Left ventricle myocardium inferior (tissue), 1 donor: ENCODE measurements at regions not wholly inside any gene's neighbourhood (a gene's known extent, or its start where the extent isn't known, plus 50 kb on each side); places are given as distances from the start of the nearest gene placed in this dataset.
A peak's percentile ranks its signal among the peaks of the same experiment; 100 is the strongest.

ENCODE experiments used
- DNase-seq: peaks from one replicate; pipeline ENCODE4 v3.0.0-alpha.2; 2020
- H3K27ac ChIP-seq: fragments of 200-600 bp; replicated peaks from 2 replicates; pipeline ENCODE4 v1.8.0; 2021
- H3K27me3 ChIP-seq: fragments of 200-600 bp; 2 replicates; pipeline ENCODE4 v1.8.0; 2021; ENCODE audit warnings: low read depth
- H3K36me3 ChIP-seq: fragments of 200-600 bp; 2 replicates; pipeline ENCODE4 v1.8.0; 2021
- H3K4me1 ChIP-seq: fragments of 200-600 bp; 2 replicates; pipeline ENCODE4 v1.8.0; 2021
- H3K4me3 ChIP-seq: fragments of 200-600 bp; 2 replicates; pipeline ENCODE4 v1.8.0; 2021; ENCODE audit warnings: mild to moderate bottlenecking, moderate library complexity
- H3K9me3 ChIP-seq: fragments of 200-600 bp; replicated peaks from 2 replicates; pipeline ENCODE4 v1.8.0; 2021
- intact Hi-C: fragments of 100-400 bp; cut with micrococcal nuclease; formaldehyde crosslinking; loops from one replicate; pipeline ENCODE4 v1.11.0; 2022
- TF ChIP-seq, protein P1 (sequence below): fragments of 200-600 bp; IDR thresholded peaks from 2 replicates; pipeline ENCODE4 v1.8.0; 2021; ENCODE audit warnings: antibody characterized with exemption, mild to moderate bottlenecking, borderline replicate concordance
- donor health status: DM: no; HTN: yes; CAD: no; lungs with severe emphysema.

GRCh38 chr2:145771525-145771924 lies 1251.6 kb upstream of the ZEB2 start:
- DNase-seq, result no peak
- Histone ChIP-seq H3K36me3 (no peaks in the 10 kb centered on the region), H3K4me3 (no peak overlapping the region), H3K4me1 (no peaks in the 10 kb centered on the region), H3K27me3 (no peaks in the 10 kb centered on the region), H3K9me3 (no peaks in the 10 kb centered on the region), H3K27ac (no peak overlapping the region)
- intact Hi-C loops, result no loop called here
- TF ChIP-seq, protein P1, sequence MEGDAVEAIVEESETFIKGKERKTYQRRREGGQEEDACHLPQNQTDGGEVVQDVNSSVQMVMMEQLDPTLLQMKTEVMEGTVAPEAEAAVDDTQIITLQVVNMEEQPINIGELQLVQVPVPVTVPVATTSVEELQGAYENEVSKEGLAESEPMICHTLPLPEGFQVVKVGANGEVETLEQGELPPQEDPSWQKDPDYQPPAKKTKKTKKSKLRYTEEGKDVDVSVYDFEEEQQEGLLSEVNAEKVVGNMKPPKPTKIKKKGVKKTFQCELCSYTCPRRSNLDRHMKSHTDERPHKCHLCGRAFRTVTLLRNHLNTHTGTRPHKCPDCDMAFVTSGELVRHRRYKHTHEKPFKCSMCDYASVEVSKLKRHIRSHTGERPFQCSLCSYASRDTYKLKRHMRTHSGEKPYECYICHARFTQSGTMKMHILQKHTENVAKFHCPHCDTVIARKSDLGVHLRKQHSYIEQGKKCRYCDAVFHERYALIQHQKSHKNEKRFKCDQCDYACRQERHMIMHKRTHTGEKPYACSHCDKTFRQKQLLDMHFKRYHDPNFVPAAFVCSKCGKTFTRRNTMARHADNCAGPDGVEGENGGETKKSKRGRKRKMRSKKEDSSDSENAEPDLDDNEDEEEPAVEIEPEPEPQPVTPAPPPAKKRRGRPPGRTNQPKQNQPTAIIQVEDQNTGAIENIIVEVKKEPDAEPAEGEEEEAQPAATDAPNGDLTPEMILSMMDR, result no peak

- intact Hi-C loops, result no loop called here
- TF ChIP-seq, protein P1, result no peak
Measured at GRCh38 chr2:145769011-145769716, 1249.2 kb upstream of the ZEB2 start.

GRCh38 chr2:145765874-145766273 lies 1246.0 kb upstream of the ZEB2 start:
- DNase-seq, result no peak
- H3K36me3 ChIP-seq, result no peaks in the 10 kb centered on the region
- intact Hi-C loops, result no loop called here
- no peaks in the 10 kb centered on the region for H3K9me3 ChIP-seq
- peaks cover 4% of the 10 kb centered on the region for H3K4me1 ChIP-seq
- H3K27ac ChIP-seq, result no peak overlapping the region
- H3K4me3 ChIP-seq, result no peak overlapping the region
- TF ChIP-seq, protein P1, result no peak
- no peaks in the 10 kb centered on the region for H3K27me3 ChIP-seq

More at GRCh38 chr2:145769011-145769716, 1249.2 kb upstream of the ZEB2 start:
- Histone ChIP-seq H3K27me3 (no peaks in the 10 kb centered on the region), H3K27ac (no peak overlapping the region), H3K4me1 (peaks cover 4% of the 10 kb centered on the region), H3K9me3 (no peaks in the 10 kb centered on the region), H3K4me3 (no peak overlapping the region), H3K36me3 (no peaks in the 10 kb centered on the region)
- no peak for DNase-seq

GRCh38 chr2:145764631-145765030 lies 1244.7 kb upstream of the ZEB2 start:
- no peaks in the 10 kb centered on the region for H3K27me3 ChIP-seq
- intact Hi-C loops, result no loop called here
- TF ChIP-seq, protein P1, result no peak
- DNase-seq, result peak; percentile 60
- no peaks in the 10 kb centered on the region for H3K36me3 ChIP-seq
- H3K9me3 ChIP-seq, result no peaks in the 10 kb centered on the region
- H3K27ac ChIP-seq, result no peak overlapping the region
- no peak overlapping the region for H3K4me3 ChIP-seq
- peaks cover 8% of the 10 kb centered on the region for H3K4me1 ChIP-seq

- no peak for DNase-seq
- Histone ChIP-seq H3K4me3 (no peak overlapping the region), H3K4me1 (peaks cover 9% of the 10 kb centered on the region), H3K9me3 (no peaks in the 10 kb centered on the region), H3K36me3 (no peaks in the 10 kb centered on the region), H3K27me3 (no peaks in the 10 kb centered on the region), H3K27ac (peak overlapping the region; percentile 4)
- intact Hi-C loops, result no loop called here
- TF ChIP-seq, protein P1, result no peak
Measured at GRCh38 chr2:145760781-145761649, 1241.1 kb upstream of the ZEB2 start.
